HCT116 (cell line): ENCODE measurements at regions not wholly inside any gene's neighbourhood (a gene's known extent, or its start where the extent isn't known, plus 50 kb on each side); places are given as distances from the start of the nearest gene placed in this dataset.

Experiments
- POLR2AphosphoS5 ChIP-seq: IDR thresholded peaks from 2 replicates; pipeline ENCODE4 v1.6.1; 2011; ENCODE audit warnings: mild to moderate bottlenecking, low read depth, low read length, moderate library complexity
- TF ChIP-seq, protein P1 (sequence below), 3 experiments: fragments of 200-600 bp in 1 of 3; sonication (generic) in 1 of 3; IDR thresholded peaks in 2 of 3; conservative IDR thresholded peaks in 1 of 3; 2 replicates each; pipeline ENCODE4 v1.5.1; 2012 to 2017; ENCODE audit warnings: low read depth in 2 of 3, low read length in 2 of 3, antibody characterized with exemption in 1 of 3, borderline replicate concordance in 1 of 3, control low read depth in 1 of 3, mild to moderate bottlenecking in 1 of 3, mixed read lengths in 1 of 3, mixed run types in 1 of 3, moderate library complexity in 1 of 3; ENCODE audit not compliant: insufficient read depth in 1 of 3

DNA sequence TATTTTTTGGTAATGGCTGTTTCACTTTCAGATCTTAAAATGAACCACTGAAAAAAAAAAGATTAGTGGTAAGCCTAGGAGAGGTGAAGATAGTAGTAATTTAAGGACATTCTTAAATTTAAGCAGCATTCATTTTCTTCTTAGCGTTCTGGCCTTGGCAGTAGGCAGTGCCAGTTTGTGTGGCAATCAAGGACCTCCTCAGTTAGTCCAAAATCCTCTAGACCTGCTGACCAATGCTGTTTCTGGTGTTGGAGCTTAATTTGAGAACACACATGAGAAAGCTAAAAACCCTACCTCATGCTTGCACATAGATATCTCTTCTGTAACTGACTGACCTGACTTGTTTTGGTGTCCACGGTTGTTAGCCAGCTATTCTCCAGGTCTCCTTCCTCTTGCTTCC lies 219.8 kb upstream of the RGS6 start:
- TF ChIP-seq, protein P1, sequence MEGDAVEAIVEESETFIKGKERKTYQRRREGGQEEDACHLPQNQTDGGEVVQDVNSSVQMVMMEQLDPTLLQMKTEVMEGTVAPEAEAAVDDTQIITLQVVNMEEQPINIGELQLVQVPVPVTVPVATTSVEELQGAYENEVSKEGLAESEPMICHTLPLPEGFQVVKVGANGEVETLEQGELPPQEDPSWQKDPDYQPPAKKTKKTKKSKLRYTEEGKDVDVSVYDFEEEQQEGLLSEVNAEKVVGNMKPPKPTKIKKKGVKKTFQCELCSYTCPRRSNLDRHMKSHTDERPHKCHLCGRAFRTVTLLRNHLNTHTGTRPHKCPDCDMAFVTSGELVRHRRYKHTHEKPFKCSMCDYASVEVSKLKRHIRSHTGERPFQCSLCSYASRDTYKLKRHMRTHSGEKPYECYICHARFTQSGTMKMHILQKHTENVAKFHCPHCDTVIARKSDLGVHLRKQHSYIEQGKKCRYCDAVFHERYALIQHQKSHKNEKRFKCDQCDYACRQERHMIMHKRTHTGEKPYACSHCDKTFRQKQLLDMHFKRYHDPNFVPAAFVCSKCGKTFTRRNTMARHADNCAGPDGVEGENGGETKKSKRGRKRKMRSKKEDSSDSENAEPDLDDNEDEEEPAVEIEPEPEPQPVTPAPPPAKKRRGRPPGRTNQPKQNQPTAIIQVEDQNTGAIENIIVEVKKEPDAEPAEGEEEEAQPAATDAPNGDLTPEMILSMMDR (IDR thresholded peaks at IDR 0.05 in 2 of 3, conservative IDR thresholded peaks at IDR 0.05 in 1 of 3; ENCODE audit: borderline replicate concordance in 1 of 3, insufficient read depth in 1 of 3, low read depth in 2 of 3, low read length in 2 of 3): no peak
- no peak for TF ChIP-seq POLR2AphosphoS5
